OCI-LY7 (cell line): ENCODE measurements at regions not wholly inside any gene's neighbourhood (a gene's known extent, or its start where the extent isn't known, plus 50 kb on each side); places are given as distances from the start of the nearest gene placed in this dataset.

Experiments used
- CTCF ChIP-seq: fragments of 200-600 bp; sonication (generic); conservative IDR thresholded peaks from 2 replicates; pipeline ENCODE4 v1.5.1; 2014; ENCODE audit warnings: mild to moderate bottlenecking, antibody characterized with exemption, low read length, moderate library complexity, mixed read lengths
- EZH2phosphoT487 ChIP-seq: fragments of 200-600 bp; sonication (generic); IDR thresholded peaks from 2 replicates; pipeline ENCODE4 v1.6.1; 2018; ENCODE audit warnings: low read depth, borderline replicate concordance, mild to moderate bottlenecking, mixed run types, antibody characterized with exemption, low read length, moderate library complexity, mixed read lengths

DNA sequence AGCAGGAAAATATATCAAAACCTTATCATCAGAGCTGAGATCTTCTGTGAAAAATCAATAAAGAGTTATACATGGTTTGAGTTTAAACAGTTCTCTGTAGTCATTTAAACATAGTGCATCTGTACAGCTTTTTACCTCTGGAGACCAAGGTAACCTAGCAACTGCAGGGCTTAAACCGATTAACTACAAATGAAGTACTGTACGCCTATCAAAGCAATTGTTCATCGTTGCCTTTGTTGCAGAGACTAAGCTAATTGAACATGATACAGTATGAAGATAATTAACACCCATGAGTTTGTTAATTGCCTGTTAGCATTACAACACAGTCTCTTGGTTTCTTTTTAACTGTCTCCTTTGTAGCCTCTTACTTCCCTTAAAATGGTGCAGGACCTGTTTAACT is 147.9 kb downstream of the LNPK start:
- TF ChIP-seq CTCF (no peak), EZH2phosphoT487 (no peak)
